Spleen (tissue), 7 donors: ENCODE measurements at regions not wholly inside any gene's neighbourhood (a gene's known extent, or its start where the extent isn't known, plus 50 kb on each side); places are given as distances from the start of the nearest gene placed in this dataset.

Source experiments
- CTCF ChIP-seq, 11 experiments: fragments of 200-600 bp in 7 of 11; fragments of 450-650 bp in 4 of 11; sonication (generic) in 4 of 11; IDR thresholded peaks in 8 of 11; conservative IDR thresholded peaks in 3 of 11; 1 replicate in 7 of 11; 2 replicates in 4 of 11; pipeline versions ENCODE4 v1.4.0 to v1.8.0; 2016 to 2021; ENCODE audit warnings: antibody characterized with exemption in 11 of 11, inconsistent platforms in 4 of 11, mild to moderate bottlenecking in 1 of 11
- POLR2A ChIP-seq, 3 donors: fragments of 450-650 bp; IDR thresholded peaks; one replicate each; pipeline ENCODE4 v1.5.1; 2017; ENCODE audit warnings: antibody characterized with exemption in 3 of 3, mild to moderate bottlenecking in 1 of 3
- POLR2AphosphoS5 ChIP-seq, 3 donors: sonication (generic); formaldehyde crosslinking; IDR thresholded peaks; one replicate each; pipeline ENCODE4 v1.5.1; 2017; ENCODE audit warnings: antibody characterized with exemption in 3 of 3
- donor health status: DM: no; HTN: no; CAD: no; lungs with moderate emphysema.
- donor health status: DM: no; HTN: no; CAD: no.
- donor health status: DM: no; HTN: no; CAD: no.

DNA sequence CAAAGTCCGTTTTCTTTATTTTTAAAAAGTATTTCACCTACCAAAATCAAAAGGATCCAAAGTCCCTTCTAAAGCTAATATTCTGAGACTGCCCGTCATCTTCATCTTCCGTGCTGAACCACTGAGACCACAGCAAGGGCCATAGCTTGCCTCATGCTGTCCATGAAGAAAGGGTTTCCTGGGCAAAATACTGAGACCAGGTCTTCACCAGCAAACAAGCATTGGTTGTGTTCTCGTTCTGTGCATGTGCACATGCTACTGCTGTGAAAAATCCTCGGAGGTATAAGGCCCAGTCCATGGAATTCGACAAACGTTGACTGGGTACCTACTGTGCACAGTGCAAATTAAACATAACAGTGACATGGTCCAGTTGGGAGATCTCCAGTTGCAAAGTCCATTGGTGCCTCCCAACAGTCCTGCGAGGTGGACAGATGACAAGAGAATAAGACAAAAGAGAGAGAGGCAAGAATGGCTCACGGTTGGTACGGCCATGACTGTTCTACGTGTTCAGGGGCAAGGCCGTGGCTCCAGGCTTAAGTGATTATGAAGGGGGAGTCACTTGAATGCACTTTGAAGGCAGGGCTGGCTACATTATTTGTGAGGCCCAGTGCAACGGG lies 192.6 kb upstream of the GLI2 start:
- TF ChIP-seq CTCF (IDR thresholded peaks at IDR 0.05 in 8 of 11, conservative IDR thresholded peaks at IDR 0.05 in 3 of 11) (no peak), POLR2A (IDR thresholded peaks at IDR 0.05) (no peak), POLR2AphosphoS5 (IDR thresholded peaks at IDR 0.05) (no peak)
